Fibroblast of skin of right quadriceps (primary cell): ENCODE measurements at regions not wholly inside any gene's neighbourhood (a gene's known extent, or its start where the extent isn't known, plus 50 kb on each side); places are given as distances from the start of the nearest gene placed in this dataset.
"Not testable (repeated sequence)": the region's sequence is repeated elsewhere in the genome, so short reads cannot be mapped to it uniquely, and the experiment has no call there.

Experiments
- DNase-seq: peaks from one replicate; pipeline ENCODE4 v3.0.0-alpha.2; 2013

DNA sequence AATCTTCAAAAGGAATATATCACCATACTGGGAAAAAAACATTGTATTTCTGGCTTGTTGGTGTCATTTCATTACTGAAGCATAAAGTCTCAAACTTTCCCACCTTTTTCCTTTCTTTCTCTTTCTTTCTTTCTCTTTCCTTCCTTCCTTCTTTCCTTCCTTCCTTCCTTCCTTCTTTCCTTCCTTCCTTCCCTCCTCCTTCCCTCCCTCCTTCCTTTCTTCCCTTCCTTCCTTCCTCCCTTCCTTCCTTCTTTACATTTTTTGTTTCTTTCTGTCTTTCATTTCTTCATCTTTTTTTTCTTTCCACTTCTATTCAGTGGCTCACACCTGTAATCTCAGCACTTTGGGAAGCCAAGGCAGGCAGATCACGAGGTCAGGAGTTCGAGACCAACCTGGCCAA lies 1160.7 kb downstream of the PCDH7 start:
- not testable (repeated sequence) for DNase-seq

DNA sequence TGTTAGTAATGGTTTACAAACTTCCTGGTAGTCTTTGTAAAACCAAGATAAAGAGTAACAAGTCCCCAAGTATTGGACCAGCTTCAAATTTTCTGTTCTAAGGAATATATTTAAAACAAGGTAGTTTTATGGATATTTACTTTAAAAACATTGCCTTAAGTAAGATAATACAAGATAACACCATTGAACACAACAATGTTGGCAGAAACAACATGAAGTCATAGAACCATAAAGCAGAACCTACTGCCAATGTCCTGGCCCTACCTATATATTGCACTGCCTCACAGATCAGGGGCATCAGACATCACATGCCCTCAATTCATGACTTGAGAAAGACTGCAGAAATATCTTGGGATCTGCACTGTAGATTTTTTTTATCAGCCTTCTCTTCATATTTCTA lies 1176.2 kb downstream of the PCDH7 start:
- no peak for DNase-seq

DNA sequence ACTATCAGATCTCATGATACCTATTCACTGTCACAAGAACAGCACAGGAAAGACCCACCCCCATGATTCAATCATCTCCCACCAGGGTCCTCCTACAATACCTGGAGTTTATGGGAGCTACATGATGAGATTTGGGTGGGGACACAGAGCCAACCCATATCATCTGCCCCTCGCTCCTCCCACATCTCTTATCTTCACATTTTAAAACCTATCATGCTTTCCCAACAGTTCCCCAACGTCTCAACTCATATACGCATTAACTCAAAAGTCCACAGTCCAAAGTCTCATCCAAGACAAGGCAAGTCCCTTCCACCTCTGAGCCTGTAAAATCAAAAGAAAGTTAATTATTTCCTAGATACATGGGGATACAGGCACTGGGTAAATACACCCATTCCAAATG lies 1185.2 kb downstream of the PCDH7 start:
- DNase-seq = no peak

DNA sequence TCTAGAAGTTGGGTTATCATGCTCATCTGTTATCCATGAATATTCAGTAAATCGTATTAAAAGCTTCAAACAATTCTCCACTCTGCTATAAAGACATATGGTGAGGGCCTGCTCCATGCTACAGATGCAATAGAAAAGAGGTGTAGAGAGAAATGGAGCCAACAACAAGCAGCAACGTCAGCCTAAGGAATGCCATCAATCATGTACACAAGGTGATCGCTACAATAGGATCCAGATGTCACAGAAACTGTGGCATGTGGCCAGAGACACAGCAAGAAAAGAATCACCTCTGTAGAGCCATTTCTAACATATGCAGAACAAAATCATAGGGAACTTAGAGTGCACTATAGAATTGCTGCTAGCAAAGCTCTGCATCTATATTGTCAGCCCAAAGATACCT lies 1188.1 kb downstream of the PCDH7 start:
- peak; percentile 4 for DNase-seq

DNA sequence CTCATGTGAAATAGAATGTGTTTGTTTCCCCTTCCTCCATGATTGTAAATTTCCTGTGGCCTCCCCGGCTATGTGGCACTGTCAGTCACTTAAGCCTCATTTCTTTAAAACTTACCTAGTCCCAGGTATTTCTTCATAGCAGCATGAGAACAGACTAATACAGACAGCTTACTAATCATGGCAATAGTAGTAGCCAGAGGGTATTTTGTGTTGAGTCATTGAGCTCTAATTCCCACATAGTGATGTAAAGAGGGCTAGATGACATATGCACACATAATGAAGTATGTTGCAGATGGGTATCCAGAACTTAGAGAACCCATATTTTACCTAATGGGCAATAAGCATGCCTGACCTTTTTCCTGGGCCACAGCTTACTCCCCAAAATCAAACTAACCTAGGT lies 1197.2 kb downstream of the PCDH7 start:
- DNase-seq = peak; percentile 0

DNA sequence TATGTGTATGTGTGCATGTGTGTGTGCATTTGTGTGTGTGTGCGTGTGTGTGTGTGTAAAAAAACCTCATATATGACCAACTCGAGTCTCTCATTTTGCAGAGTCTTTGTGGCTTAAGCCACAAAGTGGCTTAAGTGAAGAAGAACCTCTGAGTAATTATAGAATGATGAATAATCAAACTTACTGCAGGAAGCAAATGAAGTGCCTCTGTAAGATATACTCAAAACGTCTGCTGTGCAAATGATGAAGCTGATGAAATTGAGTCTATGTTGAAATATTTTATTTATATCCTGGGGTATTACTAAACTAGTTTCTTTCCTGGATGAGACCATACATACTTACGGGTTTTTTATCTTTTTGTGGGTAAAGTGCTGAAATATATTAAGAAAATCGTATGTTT lies 1198.7 kb downstream of the PCDH7 start:
- peak; percentile 50 for DNase-seq

DNA sequence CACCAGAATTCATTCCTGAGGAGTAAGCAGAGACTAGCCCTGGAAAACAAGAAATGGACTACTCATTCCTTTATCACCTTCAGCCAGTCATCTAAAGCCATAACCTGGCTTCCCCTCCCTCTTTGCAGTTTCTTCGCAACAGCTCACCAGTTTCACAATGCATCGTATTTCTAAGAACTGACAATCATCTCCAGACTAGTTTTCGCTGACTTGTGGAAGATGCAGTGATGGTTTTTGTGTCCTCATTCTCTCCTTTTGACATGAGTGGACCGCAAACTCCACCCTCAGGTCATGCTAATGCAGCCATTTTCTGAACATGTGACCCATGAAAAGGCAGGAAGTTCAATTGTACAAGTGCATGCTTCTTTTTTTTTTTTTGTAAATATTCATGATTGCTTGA lies 1203.5 kb downstream of the PCDH7 start:
- DNase-seq = no peak

DNA sequence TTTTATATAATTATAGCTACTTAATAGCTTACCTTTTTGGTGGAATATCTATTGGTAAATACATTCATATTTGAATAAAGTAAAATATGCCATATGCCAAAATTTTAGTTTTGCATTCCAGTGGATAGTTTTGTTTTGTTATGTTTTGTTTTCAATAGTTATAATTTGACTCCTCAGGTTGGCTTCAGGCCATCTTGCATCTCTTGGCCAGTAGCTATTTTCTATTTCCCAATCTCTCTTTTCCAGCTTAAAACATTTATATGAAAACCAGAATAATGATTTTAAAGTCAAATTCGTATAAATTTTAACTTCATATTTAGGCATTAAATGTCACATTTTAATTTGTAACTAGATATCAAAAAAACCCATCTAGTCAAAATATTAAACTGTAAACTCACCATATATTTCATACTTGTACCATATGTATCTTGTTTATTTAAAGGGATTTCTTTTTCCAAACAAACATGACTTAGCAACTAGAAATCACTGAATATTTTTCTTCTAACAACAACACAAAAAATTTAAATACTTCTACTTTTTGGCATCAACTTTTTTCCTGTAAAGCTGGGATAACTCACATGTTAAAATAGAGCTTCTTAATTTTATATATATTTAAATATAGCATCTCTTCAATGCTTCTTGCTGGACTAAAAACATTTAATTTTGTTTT lies 1209.6 kb downstream of the PCDH7 start:
- DNase-seq = no peak

DNA sequence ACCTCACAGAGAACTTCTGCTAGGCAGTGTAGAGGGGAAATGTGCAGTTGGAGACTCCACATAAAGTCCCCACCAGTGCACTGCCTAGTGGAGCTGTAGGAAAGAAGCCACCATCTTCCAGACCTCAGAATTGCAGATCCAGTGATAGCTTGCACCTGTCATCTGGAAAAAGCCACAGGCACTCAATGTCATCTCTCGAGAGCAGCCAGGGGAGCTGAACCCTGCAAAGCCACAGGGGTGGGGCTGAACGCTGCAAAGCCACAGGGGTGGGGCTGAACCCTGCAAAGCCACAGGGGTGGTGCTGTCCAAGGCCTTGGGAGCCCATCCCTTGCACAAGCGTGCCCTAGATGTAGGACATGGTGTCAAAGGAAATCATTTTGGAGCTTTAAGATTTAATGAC lies 1226.3 kb downstream of the PCDH7 start:
- no peak for DNase-seq

DNA sequence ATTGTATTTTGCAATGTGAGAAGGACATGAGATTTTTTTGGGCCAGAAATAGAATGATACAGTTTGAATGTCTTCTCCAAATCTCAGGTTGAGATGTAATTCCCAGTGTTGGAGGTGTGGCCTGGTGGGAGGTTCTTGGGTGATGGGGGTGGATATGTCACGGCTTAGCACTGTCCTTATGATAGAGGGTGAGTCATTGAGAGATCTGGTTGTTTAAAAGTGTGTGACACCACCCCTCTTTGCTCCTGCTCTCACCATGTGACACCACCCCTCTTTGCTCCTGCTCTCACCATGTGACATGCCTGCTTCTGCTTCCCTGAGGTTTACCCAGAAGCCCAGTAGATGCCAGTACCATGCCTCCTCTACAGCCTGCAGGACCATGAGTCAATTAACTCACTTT lies 1226.9 kb downstream of the PCDH7 start:
- no peak for DNase-seq

DNA sequence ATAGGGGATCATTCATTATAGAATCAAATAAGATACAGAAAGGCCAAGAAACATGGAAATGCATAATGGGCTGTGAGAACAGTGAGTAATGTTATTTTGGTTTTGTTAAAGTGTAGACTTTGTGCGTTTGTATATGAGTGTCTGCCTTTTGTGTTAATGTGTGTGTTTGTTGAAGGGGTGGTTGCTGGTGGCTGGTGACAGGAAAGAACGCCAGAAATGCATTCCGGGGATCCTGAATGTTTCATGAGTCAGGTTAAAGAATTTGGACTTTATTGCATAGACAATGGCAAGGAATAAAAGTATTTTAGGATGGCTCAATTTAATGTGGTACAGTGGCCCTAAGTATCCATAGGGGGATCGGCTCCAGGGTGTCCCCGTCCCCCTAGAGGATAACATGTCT lies 1228.9 kb downstream of the PCDH7 start:
- no peak for DNase-seq

DNA sequence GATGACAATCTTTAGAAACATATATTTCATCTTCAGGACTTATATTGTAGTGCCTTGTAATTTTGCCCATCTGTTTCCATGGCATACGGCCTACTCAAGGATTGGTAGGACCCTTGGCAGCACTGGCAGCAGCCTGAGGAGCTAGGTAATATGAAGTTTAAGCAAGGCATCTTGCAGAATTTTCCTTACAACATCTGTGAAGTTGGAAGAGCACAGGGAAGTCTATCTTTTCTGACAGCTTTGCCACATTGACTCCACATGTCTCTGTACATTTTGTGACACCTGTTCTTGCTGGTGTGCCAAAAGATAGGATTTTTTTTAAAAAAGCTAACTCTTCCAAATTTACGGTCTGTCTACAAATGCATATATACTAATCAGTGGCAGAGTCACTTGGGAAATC lies 1235.2 kb downstream of the PCDH7 start:
- no peak for DNase-seq

DNA sequence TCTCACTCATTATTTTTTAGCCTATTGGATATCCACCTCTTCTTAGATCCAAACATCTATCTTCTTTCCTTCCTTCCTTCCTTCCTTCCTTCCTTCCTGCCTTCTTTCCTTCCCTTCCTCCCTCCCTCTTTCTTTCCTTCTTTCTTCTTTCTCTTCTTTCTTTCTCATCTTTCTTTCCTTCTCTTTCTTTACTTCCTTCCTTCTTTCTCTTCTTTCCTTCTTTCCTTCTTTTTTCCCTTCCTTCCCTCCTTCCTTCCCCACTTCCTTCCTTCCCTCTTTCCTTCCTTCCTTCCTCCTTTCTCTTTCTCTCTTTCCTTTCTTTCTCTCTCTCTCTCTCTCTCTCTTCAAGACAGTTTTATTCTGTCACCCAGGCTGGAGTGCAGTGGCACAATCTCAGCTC lies 1239.8 kb downstream of the PCDH7 start:
- DNase-seq = no peak

DNA sequence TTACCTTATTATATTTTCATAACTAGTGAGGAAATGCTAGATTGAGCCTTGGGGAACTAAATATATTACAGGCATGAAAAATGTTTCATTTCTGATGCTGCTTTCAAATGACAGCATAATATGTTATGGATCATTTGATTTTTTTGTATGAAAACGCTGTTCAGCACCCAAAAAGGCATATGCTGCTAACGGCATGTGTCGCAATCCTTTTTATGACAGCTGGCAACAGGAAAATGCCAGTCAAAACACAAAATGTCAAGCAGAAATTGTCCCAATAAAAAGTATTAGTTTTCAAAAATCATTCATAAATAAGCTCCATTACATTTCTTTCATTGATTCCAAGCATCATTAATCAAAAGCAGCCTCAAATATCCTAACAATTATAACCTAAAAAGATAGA lies 1244.5 kb downstream of the PCDH7 start:
- no peak for DNase-seq

DNA sequence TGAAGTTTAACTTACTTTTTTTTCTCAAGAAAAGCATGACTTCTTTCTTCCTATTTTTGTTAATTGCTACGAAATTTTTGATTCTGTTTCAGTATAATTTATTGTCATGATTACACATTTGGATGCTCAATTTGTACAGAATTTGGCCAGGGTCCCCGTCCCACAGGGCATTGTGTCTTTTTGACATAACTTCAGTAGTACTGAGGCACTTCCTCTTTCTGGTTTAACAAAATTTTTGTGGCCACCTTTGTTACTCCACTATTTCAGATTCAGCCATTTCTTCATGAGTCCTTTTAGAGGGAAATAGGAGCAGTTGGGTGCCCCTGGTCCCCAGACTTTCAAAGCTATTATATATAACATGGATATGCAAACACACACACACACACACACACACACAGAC lies 1248.7 kb downstream of the PCDH7 start:
- DNase-seq = no peak

DNA sequence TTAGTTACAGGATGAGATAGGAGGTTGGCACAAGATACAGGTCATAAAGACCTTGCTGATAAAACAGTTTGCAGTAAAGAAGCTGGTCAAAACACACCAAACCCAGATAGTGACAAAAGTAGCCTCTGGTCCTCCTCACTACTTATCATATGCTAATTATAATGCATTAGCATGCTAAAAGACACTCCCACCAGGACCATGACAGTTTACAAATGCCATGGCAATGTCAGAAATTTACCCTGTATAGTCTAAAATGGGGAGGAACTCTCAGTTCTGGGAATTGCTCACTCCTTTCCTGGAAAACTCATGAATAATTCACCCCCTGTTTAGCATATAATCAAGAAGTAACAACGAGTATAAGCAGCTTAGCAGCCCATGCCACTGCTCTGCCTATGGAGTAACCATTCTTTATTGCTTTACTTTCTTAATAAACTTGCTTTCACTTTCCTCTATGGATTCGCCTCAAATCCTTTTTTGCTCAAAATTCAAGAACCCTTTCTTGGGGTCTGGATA lies 1254.4 kb downstream of the PCDH7 start:
- DNase-seq = no peak

DNA sequence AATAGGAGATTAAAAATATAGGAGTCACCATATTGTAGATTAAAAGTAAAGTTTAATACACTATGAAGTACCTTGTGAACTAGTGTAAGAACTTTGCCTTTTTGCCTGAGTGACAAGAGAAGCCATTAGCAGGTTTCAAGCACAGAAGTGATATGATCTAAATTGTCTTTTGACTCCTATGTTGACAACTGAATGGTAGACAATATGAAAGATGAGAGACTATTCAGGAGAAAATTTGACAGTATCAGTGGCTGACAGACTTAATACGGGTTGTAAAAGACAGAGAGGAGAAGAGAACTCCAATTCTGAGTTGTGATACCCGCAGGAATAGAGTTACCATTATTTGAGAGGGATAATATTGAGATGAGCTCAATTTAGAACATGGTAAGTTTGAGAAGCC lies 1259.8 kb downstream of the PCDH7 start:
- DNase-seq = no peak

DNA sequence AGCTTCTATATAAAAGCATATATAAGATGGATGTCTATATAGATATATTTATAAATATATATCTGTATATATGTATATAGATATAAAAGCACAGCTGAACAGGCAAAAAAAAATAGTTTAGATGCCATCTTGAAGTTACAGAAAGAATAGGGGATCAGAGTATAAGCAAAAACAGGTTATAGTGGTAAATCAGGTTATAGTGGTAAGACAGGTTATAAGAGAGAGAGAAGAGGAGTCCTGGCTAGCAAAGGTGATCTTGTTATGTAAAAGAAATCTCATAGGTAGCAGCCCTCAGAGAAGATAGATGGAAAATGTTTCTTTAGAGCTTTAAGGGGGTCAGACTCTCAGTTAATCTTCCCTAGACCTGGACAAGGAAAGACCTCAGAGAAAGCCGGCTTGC lies 1263.1 kb downstream of the PCDH7 start:
- DNase-seq = no peak

DNA sequence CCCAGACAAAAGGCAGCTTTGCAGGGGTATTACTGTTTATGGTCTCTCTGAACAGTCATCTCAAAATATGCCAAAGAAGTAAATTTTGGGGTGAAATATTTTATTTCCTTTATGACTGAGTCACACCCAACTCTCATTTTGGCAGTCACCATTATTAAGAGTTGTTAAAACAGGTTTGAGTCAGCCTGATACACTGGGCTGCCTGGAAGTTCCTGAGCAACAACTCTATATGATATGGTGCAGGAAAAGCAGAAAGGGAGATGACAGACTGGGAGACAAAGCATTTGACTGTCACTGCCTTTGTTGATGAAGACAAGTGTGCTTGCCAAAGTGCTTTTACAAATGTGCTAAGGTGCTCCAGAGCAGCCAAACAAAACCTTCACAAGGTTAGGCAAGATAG lies 1263.5 kb downstream of the PCDH7 start:
- DNase-seq = no peak

DNA sequence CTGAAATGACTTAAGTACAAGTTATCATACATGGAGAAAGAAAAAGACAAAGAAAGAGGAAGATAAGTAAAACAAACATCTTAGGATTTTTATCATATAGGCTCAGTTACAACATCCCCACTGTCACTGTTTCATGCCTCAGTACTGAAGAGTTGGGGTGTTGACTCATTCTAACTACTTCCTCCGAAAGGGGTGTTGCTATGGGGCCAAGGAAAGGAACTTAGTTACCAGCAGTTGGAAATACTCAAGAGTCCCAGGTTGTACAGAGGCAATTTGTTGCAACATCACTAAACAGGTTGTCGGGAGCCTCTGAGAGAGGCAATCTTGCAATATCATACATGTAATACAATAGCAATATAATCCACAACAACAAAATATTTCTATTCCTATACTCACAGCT lies 1264.7 kb downstream of the PCDH7 start:
- no peak for DNase-seq

DNA sequence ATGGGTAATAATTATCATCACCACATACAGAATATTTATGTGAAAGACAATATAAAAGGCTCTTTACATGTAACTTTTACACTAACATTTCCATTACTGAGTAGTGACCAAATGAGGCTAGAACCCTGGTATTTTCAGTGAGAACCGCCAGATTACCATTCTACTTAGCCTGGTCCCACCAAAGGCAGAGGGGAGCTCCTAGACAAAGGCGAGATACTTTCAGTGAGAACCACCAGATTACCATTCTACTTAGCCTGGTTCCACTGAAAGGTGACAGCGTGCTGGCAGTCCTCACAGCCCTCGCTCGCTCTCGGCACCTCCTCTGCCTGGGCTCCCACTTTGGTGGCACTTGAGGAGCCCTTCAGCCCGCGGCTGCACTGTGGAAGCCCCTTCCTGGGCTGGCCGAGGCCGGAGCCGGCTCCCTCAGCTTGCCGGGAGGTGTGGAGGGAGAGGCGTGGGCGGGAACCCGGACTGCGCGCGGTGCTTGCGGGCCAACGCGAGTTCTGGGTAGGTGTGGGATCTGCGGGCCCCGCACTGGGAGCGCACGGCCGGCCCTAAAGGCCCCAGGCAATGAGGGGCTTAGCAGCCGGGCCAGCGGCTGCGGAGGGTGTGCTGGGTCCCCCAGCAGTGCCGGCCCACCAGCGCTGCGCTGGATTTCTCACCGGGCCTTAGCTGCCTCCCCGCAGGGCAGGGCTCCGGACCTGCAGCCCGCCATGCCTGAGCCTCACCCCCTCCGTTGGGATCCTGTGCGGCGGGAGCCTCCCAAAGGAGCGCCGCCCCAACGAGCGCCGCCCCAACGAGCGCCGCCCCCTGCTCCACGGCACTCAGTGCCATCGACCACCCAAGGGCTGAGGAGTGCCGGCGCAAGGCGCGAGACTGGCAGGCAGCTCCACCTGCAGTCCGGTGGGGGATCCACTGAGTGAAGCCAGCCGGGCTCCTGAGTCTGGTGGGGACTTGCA lies 1276.1 kb downstream of the PCDH7 start:
- no peak for DNase-seq

DNA sequence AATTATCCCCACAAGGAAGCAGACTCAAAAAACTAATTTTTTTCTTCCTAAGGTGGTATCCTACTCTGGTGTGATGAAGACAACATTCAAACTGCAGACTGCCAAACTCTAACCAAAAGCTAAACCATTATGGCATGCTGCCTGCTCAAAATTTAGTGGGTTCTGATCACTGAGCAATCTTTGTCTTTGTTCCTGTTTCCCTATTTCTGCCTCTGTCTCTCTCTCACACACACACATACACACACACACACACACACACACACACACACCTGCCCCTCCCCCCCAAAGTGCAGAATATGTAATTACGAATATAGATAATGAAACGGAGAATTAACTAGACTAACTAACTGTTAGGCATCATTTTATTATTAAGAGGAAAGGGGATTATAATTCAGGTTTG lies 1278.6 kb downstream of the PCDH7 start:
- no peak for DNase-seq

DNA sequence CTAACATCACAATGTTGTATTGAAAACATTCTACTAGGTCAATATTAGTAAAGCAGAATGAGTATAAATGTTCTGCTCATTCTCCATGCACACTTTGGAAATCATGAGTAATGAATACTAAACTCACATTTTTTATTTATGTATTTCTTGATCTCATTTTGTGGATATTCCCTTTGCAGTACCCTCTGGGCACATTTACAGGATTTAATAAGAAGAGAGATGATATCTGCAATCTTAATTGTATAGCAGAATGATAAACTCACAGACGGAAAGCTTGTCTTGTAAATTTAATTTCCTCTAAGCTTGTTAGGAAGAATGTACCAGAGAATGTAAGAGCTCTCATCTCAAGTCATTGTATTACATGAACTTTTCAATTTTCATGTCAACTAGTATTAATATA lies 1279.7 kb downstream of the PCDH7 start:
- no peak for DNase-seq

DNA sequence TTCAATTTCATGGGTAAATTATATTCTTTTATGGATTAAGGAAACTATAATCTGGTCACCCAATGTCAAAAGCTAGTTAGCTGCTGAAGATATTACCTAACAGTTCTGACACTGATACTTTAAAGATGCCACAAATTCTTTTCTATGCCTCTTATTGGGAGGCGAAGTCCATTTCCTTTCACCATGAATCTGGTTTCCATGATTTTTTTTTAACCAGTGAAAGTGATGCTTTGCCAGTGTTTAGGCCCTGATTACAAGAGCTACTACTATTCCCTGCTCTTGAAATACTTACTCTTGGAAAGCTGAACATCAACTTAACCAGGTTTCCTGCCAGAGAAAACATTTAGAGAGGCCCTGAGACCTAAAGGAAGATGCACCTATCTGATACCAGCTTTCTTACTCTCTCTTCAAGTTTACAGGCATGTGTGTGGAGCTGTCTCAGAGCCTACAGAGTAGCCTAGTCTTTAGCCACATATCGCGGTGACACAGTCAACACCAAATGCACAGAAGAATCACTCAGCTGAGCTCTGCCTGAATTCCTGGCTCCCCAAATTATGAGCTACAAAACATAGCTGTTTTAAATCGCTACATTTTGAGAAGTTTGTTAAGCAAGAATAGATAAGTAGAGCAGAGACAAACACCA lies 1280.8 kb downstream of the PCDH7 start:
- DNase-seq = no peak
